ENCODE measurements at regions not wholly inside any gene's neighbourhood (a gene's known extent, or its start where the extent isn't known, plus 50 kb on each side); places are given as distances from the start of the nearest gene placed in this dataset.

DNA sequence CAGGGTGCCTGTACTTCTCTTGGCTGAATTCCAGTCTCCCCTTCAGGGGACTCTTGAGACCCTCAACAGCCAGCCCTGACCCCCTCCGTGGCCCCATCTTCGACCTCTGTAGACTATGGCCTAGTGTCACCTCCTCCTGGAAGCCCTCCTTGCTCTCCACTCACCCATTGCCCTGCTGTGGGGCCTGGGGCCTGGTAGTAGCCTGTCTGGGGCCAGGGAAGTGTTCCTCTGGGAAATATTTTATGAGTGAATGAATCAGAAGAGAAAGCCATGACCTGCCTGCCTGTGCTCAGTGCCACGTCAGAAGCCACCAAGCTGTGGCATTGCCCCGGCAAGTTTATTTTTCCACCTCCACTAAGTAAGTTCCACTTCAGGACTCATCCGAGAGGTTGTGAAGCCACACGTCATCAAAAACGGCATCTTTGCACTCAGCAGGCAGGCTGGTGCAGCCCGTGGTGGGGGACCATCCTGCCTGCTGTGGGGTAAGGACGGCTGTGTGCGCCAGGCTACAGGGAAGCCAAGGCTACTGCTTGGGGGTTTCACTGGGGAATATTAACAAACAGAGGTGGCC lies 59.6 kb upstream of the PPARA start:
- DNase-seq (ENCODE audit: low spot score), result no peak

DNA sequence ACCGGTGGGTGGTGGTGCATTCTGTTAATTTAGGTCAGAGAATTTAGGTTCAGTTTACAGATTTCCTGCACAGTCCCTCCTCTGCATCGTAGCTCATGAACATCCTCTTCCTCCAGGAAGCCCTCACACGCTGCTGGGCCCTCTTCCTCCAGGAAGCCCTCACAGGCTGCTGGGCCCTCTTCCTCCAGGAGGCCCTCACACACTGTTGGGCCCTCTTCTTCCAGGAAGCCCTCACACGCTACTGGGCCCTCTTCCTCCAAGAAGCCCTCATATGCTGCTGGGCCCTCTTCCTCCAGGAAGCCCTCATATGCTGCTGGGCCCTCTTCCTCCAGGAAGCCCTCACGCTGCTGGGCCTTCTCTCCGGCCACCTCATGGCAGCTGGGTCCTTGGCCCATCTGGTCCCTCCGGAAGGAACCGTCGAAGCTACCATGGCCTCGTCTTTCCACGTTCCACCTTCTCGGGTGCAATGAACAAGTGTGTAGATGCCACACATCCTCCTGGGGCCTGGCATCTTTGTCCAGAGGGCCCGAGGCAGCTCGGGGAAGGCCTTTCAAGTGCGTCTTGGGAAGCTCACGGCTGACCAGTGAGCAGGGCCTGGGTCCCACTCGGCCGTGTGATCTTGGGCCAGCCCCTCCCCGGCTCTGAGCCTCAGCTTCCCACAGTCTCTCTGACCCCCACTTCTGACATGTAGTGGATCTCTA lies 58.9 kb upstream of the PPARA start:
- no peak for DNase-seq (ENCODE audit: low spot score)

DNA sequence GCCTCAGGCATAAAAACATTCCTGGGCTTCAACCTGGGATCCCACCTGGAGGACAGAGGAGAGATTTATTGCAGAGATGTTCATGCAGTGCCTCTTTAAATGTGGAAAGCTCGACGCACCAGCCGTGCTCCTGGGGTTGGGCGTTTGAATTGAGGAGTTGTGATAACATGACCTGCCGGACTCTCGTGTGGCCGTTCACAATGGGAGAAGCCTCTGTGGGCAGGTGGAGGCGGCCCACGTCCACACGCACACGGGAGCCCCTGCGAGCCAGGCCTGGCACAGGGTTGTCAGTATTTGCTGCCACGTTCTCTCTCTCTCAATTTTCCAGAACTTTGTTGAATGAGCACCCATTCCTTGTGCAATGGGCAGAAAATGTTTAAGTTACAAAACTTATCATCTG lies 58.3 kb upstream of the PPARA start:
- no peak for DNase-seq (ENCODE audit: low spot score)

DNA sequence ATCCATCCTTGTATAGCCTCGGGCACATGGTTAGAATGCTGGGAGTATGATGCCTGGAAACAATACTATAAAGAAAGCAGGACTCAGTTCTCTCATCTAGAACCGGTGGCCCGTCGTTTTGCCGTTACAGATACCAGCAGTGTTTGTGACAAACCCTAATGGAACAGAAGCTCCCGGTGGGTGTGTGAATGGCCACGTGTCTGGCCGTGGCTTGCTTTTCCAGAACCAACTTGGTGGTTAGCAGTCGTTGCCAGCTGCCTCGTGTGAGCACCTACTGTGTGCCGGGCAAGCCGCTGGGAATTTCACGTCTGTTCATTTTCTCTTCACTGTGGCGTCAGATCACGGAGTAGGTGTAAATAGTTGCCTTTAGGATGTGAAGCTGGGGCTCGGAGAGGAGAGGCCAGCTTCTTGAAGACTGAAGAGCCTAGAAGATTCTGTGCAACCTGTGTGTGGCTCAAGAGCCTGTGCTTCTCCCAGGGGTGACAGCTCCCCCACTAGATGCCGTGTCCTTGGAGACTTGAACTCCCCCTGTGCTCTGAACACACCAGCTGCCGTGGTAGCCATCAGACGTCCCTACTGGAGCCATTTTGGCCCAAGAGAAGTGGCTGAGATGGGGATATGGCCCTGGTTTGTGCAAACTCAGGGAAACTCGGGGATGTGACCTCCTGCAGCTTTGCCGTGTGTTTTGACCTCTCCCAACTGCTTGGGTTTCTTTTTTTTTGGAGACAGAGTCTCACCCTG lies 57.5 kb upstream of the PPARA start:
- no peak for DNase-seq (ENCODE audit: low spot score)

DNA sequence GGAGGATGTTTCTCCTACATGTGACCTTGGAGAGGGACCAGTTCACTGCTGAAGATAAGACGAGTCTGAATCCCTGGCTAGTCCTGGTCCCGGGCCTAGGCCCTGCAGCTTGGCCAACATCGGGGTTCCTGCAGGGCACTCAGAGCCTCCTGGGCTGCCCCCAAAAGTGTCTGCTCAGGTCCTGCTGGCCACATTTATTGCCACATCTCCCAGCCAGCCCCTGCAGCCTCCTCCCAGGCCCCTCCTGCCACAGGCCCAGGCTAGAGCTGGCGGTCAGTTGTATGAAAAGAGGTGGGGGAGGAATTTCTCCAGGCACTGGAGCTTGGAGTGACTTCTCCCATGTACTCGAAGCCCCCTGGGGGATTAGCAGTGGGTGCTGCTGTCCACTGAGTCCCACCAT lies 56.5 kb upstream of the PPARA start:
- no peak for DNase-seq (ENCODE audit: low spot score)

DNA sequence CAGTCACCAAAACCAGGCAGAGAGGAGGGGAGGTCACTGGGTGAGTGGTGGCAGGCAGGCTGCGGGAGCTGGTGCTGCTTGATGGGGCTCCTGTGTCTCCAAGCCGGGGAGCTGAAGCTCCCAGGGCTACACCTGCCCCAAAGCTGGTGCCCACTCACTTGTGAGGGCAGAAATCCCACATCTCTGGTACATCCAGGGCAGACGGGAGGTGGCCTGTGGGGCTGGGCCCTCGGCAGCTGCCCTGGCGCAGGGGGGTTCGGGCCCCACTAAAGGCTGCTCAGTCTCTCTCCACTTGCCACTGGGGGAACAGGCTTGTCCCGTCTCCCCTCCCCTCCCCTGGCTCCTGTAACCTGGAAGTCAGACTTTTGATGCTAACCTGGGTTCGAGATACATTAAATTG lies 55.6 kb upstream of the PPARA start:
- DNase-seq (ENCODE audit: low spot score), result no peak

DNA sequence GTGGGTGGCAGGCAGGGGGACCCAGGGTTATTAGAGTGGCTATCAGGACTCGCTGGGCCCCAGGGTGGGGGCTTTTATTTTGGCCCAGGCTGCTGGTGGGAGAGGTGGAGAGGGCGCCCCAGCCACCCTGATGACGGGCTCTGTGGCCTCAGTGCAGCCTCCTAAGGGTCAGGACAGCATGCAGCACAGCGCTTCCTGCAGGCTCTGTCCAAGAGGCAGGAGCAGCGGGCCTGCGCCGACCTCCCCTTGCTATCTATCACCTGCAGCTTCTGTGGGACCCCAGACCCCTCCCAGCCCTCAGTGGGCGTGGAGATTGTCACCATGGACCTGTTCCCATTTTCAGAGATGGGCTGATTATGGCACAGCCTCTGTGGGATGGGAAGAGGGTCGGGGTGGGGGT lies 54.3 kb upstream of the PPARA start:
- no peak for DNase-seq (ENCODE audit: low spot score)

DNA sequence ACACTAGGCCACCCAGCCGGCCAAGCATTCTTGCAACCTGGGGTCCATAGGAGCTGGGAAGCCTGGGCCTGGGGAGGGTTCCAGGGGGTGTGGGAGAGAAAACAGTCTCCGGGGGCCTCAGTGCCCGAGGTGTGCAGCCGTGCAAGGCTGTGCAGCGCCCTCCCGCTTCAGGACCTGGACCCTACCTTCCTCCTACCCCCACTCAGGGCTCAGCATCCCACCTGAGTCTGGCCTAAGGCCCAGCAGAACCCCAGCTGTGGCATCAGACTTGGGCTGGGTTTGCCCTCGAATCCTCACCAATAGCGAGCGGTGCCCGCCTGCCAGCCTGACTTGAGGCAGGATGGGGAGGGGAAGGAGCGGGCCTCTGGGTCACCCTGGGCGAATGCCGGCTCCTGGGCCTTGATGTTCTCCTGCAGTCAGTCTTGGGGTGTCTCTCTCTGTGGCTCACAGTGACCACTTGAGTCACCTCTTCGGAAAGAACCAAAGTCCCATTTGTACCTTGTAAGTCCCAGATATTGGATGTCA lies 53.6 kb upstream of the PPARA start:
- DNase-seq (ENCODE audit: low spot score), result no peak

DNA sequence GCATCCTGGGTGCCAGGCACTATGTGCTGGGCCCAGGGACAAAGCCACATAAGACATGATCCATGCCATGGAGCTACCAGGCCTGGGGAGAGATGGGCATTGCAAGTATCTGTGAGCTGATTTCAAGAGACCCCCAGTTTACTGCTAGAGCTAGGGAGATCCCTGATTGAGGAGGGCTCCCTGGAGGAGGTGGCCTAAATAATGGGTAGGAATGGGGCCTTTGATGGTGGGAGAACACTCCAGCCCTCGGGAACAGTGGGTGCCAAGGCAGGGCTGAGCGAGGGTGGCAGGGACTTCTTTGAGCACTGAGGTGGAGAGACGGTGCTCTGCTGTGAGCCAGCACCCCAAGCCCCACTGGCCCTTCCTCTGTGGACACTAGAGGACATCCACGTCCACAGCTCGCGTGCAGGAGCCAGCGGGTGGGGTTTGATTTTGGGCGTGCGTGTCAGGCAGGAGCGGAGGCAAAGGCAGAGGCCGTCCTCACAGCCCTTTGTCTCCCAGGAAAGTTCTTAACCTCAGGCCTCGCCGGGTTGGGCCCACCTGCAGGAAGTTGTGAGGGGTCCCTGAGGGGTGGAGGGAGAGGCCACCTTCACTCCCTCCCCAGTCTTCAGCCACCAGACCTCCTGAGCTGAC lies 52.9 kb upstream of the PPARA start:
- no peak for DNase-seq (ENCODE audit: low spot score)

DNA sequence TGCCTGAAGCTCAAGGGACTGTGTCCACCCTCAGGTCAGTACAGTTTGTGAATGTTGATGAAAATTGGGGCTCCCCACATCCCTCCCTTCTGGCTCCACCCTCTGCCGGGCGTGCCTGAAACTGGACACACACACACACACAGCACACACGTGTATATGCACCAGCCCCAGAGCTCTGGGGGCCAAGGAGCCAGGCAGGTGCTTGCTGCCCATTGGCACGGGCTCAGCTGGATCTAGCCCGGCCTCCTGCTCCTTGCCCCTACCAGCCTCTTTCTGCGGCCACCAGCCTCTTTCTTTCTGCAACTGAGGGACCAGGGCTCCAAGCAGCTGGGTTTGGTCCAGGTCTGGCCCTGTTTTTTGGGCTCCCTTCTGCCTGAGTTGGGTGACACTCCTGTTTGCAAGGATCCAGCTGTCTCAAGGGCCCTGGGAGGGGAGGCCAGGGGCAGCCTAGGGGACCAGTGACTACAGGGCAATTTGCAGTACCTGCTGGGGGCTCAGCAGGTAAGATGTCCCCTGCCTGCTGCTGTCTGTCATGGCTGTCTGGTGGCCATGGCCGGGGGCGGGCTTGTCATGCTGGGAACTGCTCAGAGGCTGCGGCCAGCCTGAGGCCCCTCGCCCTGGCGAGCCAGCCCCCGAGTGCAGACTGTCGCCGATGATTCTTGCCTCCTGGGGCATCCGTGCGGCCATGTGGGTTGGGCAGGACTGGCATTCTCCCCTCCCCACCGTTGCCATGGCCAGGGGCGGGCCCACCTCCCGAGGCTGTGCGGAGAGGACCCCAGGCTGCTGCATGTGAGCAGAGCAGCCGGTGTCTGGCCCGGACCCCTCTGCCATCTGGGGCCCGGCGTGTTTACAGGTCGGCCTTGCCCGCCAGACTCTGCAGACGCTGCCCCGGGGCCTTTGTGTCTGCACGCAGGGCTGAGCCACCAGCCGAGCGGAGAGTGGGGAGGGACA lies 51.5 kb upstream of the PPARA start:
- DNase-seq (ENCODE audit: low spot score), result no peak

DNA sequence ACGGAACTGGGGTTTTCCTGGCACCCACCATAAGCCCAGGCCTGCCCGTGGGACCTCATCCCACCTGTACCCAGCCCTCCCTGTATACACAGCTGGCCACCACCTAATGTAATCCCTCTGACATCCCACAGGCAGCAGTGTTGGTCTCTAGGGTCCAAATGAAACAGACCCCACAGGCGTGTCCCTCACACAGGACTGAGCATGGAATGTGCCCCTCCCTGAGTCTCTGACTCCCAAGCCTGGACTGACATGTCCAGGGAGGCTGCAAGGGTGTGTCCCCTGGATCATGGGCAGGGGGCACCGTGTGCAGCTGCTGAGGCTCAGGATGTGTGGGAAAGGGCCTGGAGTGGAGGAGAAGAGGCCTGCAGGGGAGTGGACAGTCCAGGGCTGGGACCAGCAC lies 50.6 kb upstream of the PPARA start:
- no peak for DNase-seq (ENCODE audit: low spot score)

DNA sequence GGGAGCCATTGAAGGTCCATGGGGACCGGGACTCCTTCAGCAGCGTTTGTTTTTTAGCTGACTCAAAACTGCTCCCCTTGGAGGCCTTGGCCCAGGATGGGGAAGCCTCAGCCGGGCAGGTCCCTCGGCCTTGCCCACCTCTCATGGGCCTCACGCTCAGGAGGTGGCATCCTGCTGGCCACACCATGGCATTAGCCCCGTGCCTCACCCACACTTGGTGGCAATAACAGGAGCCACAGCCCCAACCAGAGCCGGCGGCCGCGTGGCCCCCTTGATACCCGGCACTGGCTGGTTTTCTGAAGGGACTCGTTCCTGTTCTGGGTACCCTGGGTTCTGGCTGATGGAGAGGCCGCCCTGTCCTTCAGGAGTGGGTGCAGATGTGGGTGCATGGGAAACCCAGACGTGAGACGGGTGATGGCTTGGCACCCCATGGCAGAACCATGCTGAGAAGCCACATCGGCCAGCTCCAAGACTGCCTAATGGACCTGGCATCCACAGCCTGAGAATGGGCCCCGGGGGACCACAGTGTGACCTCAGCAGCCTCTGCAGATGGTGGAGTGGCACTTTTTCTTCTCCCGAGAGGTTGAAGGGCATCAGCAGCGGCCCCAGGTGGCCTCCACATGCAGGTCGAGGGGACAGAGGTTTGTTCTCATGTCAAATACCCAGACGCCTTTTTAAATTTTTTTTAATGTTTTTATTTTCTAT lies 49.8 kb upstream of the PPARA start:
- DNase-seq (ENCODE audit: low spot score), result no peak
